ENCODE measurements at regions not wholly inside any gene's neighbourhood (a gene's known extent, or its start where the extent isn't known, plus 50 kb on each side); places are given as distances from the start of the nearest gene placed in this dataset.

DNA sequence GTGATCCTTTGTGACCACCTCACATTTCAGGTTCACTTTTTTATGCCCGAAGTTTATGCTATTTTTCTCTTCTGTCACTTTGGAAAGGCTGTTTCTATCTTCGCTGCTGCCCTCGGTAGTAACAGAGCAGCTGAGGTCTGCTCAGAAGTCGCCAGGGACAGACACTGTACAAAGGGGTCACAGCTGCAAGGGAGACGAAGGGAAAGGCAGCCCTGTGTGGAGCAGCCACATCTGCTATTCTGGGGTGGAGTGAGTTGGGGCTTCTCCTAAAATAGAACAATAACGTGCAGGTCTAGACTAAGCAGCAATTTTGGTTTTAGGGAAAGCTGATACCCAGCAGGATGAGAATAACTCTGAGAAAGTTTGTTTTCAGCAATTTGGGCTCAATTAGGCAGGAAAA, 72.5 kb downstream of the ACTL7B start:
- TF ChIP-seq, protein P1, sequence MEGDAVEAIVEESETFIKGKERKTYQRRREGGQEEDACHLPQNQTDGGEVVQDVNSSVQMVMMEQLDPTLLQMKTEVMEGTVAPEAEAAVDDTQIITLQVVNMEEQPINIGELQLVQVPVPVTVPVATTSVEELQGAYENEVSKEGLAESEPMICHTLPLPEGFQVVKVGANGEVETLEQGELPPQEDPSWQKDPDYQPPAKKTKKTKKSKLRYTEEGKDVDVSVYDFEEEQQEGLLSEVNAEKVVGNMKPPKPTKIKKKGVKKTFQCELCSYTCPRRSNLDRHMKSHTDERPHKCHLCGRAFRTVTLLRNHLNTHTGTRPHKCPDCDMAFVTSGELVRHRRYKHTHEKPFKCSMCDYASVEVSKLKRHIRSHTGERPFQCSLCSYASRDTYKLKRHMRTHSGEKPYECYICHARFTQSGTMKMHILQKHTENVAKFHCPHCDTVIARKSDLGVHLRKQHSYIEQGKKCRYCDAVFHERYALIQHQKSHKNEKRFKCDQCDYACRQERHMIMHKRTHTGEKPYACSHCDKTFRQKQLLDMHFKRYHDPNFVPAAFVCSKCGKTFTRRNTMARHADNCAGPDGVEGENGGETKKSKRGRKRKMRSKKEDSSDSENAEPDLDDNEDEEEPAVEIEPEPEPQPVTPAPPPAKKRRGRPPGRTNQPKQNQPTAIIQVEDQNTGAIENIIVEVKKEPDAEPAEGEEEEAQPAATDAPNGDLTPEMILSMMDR (IDR thresholded peaks at IDR 0.05): no peak
- no peak for TF ChIP-seq EZH2 (IDR thresholded peaks at IDR 0.05; ENCODE audit: borderline replicate concordance, insufficient read depth, low read depth, low read length, poor library complexity, severe bottlenecking)

Data from B cell (primary cell).